ENCODE measurements at regions not wholly inside any gene's neighbourhood (a gene's known extent, or its start where the extent isn't known, plus 50 kb on each side); places are given as distances from the start of the nearest gene placed in this dataset.
"Not testable (repeated sequence)": the region's sequence is repeated elsewhere in the genome, so short reads cannot be mapped to it uniquely, and the experiment has no call there.

DNA sequence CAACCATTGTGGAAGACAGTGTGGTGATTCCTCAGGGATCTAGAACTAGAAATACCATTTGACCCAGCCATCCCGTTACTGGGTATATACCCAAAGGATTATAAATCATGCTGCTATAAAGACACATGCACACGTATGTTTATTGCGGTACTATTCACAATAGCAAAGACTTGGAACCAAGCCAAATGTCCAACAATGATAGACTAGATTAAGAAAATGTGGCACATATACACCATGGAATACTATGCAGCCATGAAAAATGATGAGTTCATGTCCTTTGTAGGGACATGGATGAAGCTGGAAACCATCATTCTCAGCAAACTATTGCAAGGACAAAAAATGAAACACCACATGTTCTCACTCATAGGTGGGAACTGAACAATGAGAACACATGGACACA lies 372.4 kb upstream of the CCL2 start:
- H4K20me1 ChIP-seq (ENCODE audit: control insufficient read depth, insufficient read depth, low read length, poor library complexity, severe bottlenecking); DNase-seq; H2AFZ ChIP-seq (ENCODE audit: insufficient read depth, low read depth, low read length, poor library complexity, severe bottlenecking); H3K27ac Mint-ChIP-seq; H3K27me3 ChIP-seq (replicated peaks in 1 of 4; ENCODE audit: control extremely low read depth in 1 of 4, control insufficient read depth in 3 of 4, insufficient read depth in 4 of 4, low read length in 3 of 4); H3K4me1 ChIP-seq (ENCODE audit: control insufficient read depth in 2 of 2, insufficient read depth in 2 of 2, low read length in 2 of 2); H3K4me1 Mint-ChIP-seq; intact Hi-C loops (cut with micrococcal nuclease); POLR2A ChIA-PET; H3K79me2 ChIP-seq (ENCODE audit: control insufficient read depth, insufficient read depth, low read length); ATAC-seq (ENCODE audit: low read depth); H3K9me3 ChIP-seq (ENCODE audit: control extremely low read depth in 1 of 3, control insufficient read depth in 2 of 3, insufficient read depth in 1 of 3, low read length in 2 of 3); CTCF ChIA-PET; H3K9ac ChIP-seq (ENCODE audit: low read length); H3K4me3 Mint-ChIP-seq; H3K4me3 ChIP-seq (ENCODE audit: control extremely low read depth in 1 of 5, extremely low read depth in 1 of 5, insufficient read depth in 1 of 5, low read depth in 2 of 5, low read length in 4 of 5); H3K36me3 ChIP-seq (replicated peaks in 1 of 2; ENCODE audit: control extremely low read depth in 1 of 2, control insufficient read depth in 1 of 2, extremely low read depth in 1 of 2, insufficient read depth in 2 of 2, low read length in 1 of 2); H3K9me3 Mint-ChIP-seq (ENCODE audit: insufficient read depth); H3K27ac ChIP-seq (ENCODE audit: low read length in 2 of 2); H3K4me2 ChIP-seq (replicated peaks; ENCODE audit: low read depth, low read length, poor library complexity, severe bottlenecking): not testable (repeated sequence)
- H3K27me3 Mint-ChIP-seq: peaks cover 12% of the 10 kb centered on the region
- WGBS (ENCODE audit: insufficient coverage): no CpG with 5 or more reads among the region's 3 CpGs

DNA sequence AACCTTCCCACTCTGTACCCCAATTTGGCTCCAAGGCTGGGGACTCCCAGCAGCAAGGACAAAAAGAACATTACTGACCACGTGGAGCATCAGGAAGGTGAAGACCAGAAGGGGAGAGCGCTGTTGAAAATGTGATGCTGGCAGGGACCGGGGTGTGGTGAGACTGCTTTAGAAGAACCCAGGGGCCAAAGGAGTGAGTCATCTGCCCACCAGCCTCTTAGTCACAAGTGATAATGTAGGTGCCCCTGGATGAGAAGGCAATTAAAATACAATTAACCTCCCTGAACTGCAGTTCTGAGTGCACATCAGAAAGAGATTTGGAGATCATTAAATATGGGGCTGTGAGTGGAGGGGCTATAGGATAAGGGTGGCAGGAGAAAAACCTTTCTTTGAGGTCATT lies 366.6 kb upstream of the CCL2 start:
- Histone ChIP-seq H3K4me3 (ENCODE audit: control extremely low read depth in 1 of 5, extremely low read depth in 1 of 5, insufficient read depth in 1 of 5, low read depth in 2 of 5, low read length in 4 of 5) (no peak overlapping the region), H4K20me1 (ENCODE audit: control insufficient read depth, insufficient read depth, low read length, poor library complexity, severe bottlenecking) (no peaks in the 10 kb centered on the region), H2AFZ (ENCODE audit: insufficient read depth, low read depth, low read length, poor library complexity, severe bottlenecking) (no peak overlapping the region), H3K9me3 (ENCODE audit: control extremely low read depth in 1 of 3, control insufficient read depth in 2 of 3, insufficient read depth in 1 of 3, low read length in 2 of 3) (no peaks in the 10 kb centered on the region), H3K4me2 (replicated peaks; ENCODE audit: low read depth, low read length, poor library complexity, severe bottlenecking) (no peak overlapping the region), H3K4me1 (ENCODE audit: control insufficient read depth in 2 of 2, insufficient read depth in 2 of 2, low read length in 2 of 2) (no peaks in the 10 kb centered on the region), H3K36me3 (replicated peaks in 1 of 2; ENCODE audit: control extremely low read depth in 1 of 2, control insufficient read depth in 1 of 2, extremely low read depth in 1 of 2, insufficient read depth in 2 of 2, low read length in 1 of 2) (no peaks in the 10 kb centered on the region), H3K9ac (ENCODE audit: low read length) (no peak overlapping the region), H3K27me3 (replicated peaks in 1 of 4; ENCODE audit: control extremely low read depth in 1 of 4, control insufficient read depth in 3 of 4, insufficient read depth in 4 of 4, low read length in 3 of 4) (peaks cover 0 to 3% (median 0%) of the 10 kb centered on the region in 4 experiments), H3K79me2 (ENCODE audit: control insufficient read depth, insufficient read depth, low read length) (no peaks in the 10 kb centered on the region), H3K27ac (ENCODE audit: low read length in 2 of 2) (no peak overlapping the region)
- Mint-ChIP-seq H3K27me3 (peaks cover 16% of the 10 kb centered on the region), H3K4me3 (no peak overlapping the region), H3K4me1 (no peaks in the 10 kb centered on the region), H3K27ac (no peak overlapping the region), H3K9me3 (ENCODE audit: insufficient read depth) (peaks cover 3% of the 10 kb centered on the region)
- ATAC-seq (ENCODE audit: low read depth): no peak
- POLR2A ChIA-PET: no interaction called here
- no peak for DNase-seq
- intact Hi-C loops (cut with micrococcal nuclease): no loop called here
- 65% methylated on average over 2 of the region's 3 CpGs for WGBS (ENCODE audit: insufficient coverage)
- TF ChIP-seq, protein P1, sequence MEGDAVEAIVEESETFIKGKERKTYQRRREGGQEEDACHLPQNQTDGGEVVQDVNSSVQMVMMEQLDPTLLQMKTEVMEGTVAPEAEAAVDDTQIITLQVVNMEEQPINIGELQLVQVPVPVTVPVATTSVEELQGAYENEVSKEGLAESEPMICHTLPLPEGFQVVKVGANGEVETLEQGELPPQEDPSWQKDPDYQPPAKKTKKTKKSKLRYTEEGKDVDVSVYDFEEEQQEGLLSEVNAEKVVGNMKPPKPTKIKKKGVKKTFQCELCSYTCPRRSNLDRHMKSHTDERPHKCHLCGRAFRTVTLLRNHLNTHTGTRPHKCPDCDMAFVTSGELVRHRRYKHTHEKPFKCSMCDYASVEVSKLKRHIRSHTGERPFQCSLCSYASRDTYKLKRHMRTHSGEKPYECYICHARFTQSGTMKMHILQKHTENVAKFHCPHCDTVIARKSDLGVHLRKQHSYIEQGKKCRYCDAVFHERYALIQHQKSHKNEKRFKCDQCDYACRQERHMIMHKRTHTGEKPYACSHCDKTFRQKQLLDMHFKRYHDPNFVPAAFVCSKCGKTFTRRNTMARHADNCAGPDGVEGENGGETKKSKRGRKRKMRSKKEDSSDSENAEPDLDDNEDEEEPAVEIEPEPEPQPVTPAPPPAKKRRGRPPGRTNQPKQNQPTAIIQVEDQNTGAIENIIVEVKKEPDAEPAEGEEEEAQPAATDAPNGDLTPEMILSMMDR (IDR thresholded peaks at IDR 0.05): no peak
- TF ChIP-seq EZH2 (IDR thresholded peaks at IDR 0.05; ENCODE audit: borderline replicate concordance, insufficient read depth, low read depth, low read length, poor library complexity, severe bottlenecking): no peak
- CTCF ChIA-PET: no interaction called here
